NCI-H526 treated with DMSO at 0.1 percent for 48 hours (cell line): ENCODE measurements at regions not wholly inside any gene's neighbourhood (a gene's known extent, or its start where the extent isn't known, plus 50 kb on each side); places are given as distances from the start of the nearest gene placed in this dataset.
A peak's percentile ranks its signal among the peaks of the same experiment; 100 is the strongest.

Experiments used
- DNase-seq: peaks from one replicate; lab custom pipeline; 2025; lab: John Stamatoyannopoulos, UW

GRCh38 chr7:131737746-131738465 lies 181.5 kb upstream of the PODXL start:
- DNase-seq, result no peak

- DNase-seq, result no peak
Measured at GRCh38 chr7:131735101-131735500, 178.7 kb upstream of the PODXL start.

GRCh38 chr7:131733604-131734003 lies 177.2 kb upstream of the PODXL start:
- DNase-seq, result no peak

- DNase-seq, result no peak
Measured at GRCh38 chr7:131727189-131727588, 170.8 kb upstream of the PODXL start.

- no peak for DNase-seq
Measured at GRCh38 chr7:131726686-131727085, 170.3 kb upstream of the PODXL start.

GRCh38 chr7:131726031-131726430 lies 169.6 kb upstream of the PODXL start:
- DNase-seq, result no peak

- DNase-seq, result no peak
Measured at GRCh38 chr7:131724776-131725345, 168.4 kb upstream of the PODXL start.

- no peak for DNase-seq
Measured at GRCh38 chr7:131723926-131724325, 167.5 kb upstream of the PODXL start.

GRCh38 chr7:131722371-131722770 lies 165.9 kb upstream of the PODXL start:
- DNase-seq, result no peak

- DNase-seq, result no peak
Measured at GRCh38 chr7:131721660-131722059, 165.2 kb upstream of the PODXL start.

GRCh38 chr7:131720703-131721102 lies 164.3 kb upstream of the PODXL start:
- DNase-seq, result no peak

GRCh38 chr7:131717181-131717580 lies 160.8 kb upstream of the PODXL start:
- DNase-seq, result no peak

- no peak for DNase-seq
Measured at GRCh38 chr7:131699323-131699722, 142.9 kb upstream of the PODXL start.

GRCh38 chr7:131692131-131692960 lies 135.9 kb upstream of the PODXL start:
- DNase-seq, result peak; percentile 52

- DNase-seq, result no peak
Measured at GRCh38 chr7:131691454-131692130, 135.2 kb upstream of the PODXL start.

GRCh38 chr7:131690441-131690840 lies 134.0 kb upstream of the PODXL start:
- no peak for DNase-seq

GRCh38 chr7:131689662-131690234 lies 133.3 kb upstream of the PODXL start:
- DNase-seq, result no peak

GRCh38 chr7:131688738-131689661 lies 132.6 kb upstream of the PODXL start:
- peak; percentile 23 for DNase-seq

GRCh38 chr7:131687296-131687695 lies 130.9 kb upstream of the PODXL start:
- DNase-seq, result no peak

- no peak for DNase-seq
Measured at GRCh38 chr7:131686833-131687232, 130.4 kb upstream of the PODXL start.

- no peak for DNase-seq
Measured at GRCh38 chr7:131683536-131684125, 127.2 kb upstream of the PODXL start.
